ENCODE measurements at regions not wholly inside any gene's neighbourhood (a gene's known extent, or its start where the extent isn't known, plus 50 kb on each side); places are given as distances from the start of the nearest gene placed in this dataset.

DNA sequence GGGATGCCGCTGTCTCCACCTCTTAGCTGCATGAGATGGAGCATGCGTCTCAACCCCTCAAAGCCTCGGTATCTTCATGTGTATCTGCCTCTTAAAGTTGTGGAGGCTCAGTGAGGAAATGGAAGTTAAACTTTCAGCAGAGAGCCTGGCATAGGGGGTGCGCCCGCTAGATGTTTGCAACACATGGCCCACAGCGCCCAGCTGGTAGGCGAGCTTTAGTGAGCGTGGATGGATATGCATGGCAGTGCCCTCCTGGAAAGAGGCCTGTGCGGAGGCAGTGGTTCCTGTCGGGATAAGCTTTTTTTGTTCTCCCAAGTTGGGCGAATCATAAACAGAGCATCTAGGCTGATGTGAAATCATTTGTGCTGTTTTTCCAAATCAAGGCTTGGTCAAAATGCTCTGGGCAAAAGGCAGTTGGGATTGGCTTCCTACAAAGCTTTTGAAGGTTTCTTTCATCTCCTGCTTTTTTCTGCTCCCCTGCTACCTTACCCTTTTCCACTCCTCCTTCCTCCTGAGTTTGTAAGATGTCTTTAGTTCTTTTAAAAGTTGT is 272.4 kb upstream of the TPM1 start:
- Histone ChIP-seq H3K27me3 (ENCODE audit: control insufficient read depth, insufficient read depth, low read length) (no peaks in the 10 kb centered on the region), H4K20me1 (ENCODE audit: control insufficient read depth, extremely low read depth, insufficient read depth, low read length) (no peaks in the 10 kb centered on the region), H3K36me3 (ENCODE audit: control insufficient read depth, insufficient read depth, low read length) (no peaks in the 10 kb centered on the region), H2AFZ (ENCODE audit: low read length) (no peak overlapping the region), H3K4me2 (ENCODE audit: extremely low read depth, insufficient read depth, low read length) (no peak overlapping the region), H3K9me3 (ENCODE audit: control insufficient read depth, insufficient read depth, low read depth, low read length) (no peaks in the 10 kb centered on the region), H3K9ac (ENCODE audit: insufficient read depth, low read length) (no peak overlapping the region), H3K79me2 (ENCODE audit: control insufficient read depth, insufficient read depth, low read length) (no peaks in the 10 kb centered on the region), H3K27ac (ENCODE audit: insufficient read depth, low read length) (no peak overlapping the region), H3K4me1 (ENCODE audit: control insufficient read depth, extremely low read depth, insufficient read depth, low read length) (no peaks in the 10 kb centered on the region), H3K4me3 (replicated peaks in 1 of 4; ENCODE audit: control extremely low read depth in 1 of 4, insufficient read depth in 1 of 4, low read depth in 3 of 4, low read length in 4 of 4) (no peak overlapping the region)
- DNase-seq (ENCODE audit: low read depth in 2 of 2): no peak
- TF ChIP-seq CTCF (conservative IDR thresholded peaks at IDR 0.05 in 1 of 2, IDR thresholded peaks at IDR 0.05 in 1 of 2; ENCODE audit: low read depth in 1 of 2, low read length in 2 of 2) (no peak), EZH2 (IDR thresholded peaks at IDR 0.05; ENCODE audit: low read length, missing control alignments) (no peak)

DNA sequence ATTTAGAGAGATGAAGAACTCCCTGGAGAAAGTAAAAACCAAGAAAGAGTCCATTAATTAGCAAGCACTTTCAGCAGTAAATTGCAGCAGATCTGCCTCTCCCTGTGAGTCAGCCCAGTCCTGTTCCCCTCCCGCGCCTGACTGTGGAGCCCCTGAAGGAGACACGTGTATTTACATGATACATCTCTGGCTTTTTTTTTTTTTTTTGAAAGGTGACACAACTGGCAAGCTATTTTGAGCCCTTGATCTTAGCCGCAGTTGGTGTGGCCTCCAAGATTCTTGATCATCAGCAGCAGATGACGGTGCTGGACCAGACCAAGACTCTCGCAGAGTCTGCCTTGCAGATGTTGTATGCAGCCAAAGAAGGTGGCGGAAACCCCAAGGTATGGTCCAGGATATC is 271.8 kb upstream of the TPM1 start:
- H3K9ac ChIP-seq (ENCODE audit: insufficient read depth, low read length): no peak overlapping the region
- no peaks in the 10 kb centered on the region for H3K79me2 ChIP-seq (ENCODE audit: control insufficient read depth, insufficient read depth, low read length)
- TF ChIP-seq EZH2 (IDR thresholded peaks at IDR 0.05; ENCODE audit: low read length, missing control alignments): no peak
- TF ChIP-seq CTCF (conservative IDR thresholded peaks at IDR 0.05 in 1 of 2, IDR thresholded peaks at IDR 0.05 in 1 of 2; ENCODE audit: low read depth in 1 of 2, low read length in 2 of 2): no peak
- H4K20me1 ChIP-seq (ENCODE audit: control insufficient read depth, extremely low read depth, insufficient read depth, low read length): no peaks in the 10 kb centered on the region
- no peak overlapping the region for H3K4me2 ChIP-seq (ENCODE audit: extremely low read depth, insufficient read depth, low read length)
- H3K36me3 ChIP-seq (ENCODE audit: control insufficient read depth, insufficient read depth, low read length): no peaks in the 10 kb centered on the region
- H3K27ac ChIP-seq (ENCODE audit: insufficient read depth, low read length): no peak overlapping the region
- H3K4me3 ChIP-seq (replicated peaks in 1 of 4; ENCODE audit: control extremely low read depth in 1 of 4, insufficient read depth in 1 of 4, low read depth in 3 of 4, low read length in 4 of 4): no peak overlapping the region
- no peaks in the 10 kb centered on the region for H3K4me1 ChIP-seq (ENCODE audit: control insufficient read depth, extremely low read depth, insufficient read depth, low read length)
- peak; percentile 60 to 97 for DNase-seq (ENCODE audit: low read depth in 2 of 2)
- H3K9me3 ChIP-seq (ENCODE audit: control insufficient read depth, insufficient read depth, low read depth, low read length): no peaks in the 10 kb centered on the region
- H2AFZ ChIP-seq (ENCODE audit: low read length): no peak overlapping the region
- H3K27me3 ChIP-seq (ENCODE audit: control insufficient read depth, insufficient read depth, low read length): no peaks in the 10 kb centered on the region

- H2AFZ ChIP-seq (ENCODE audit: low read length): no peak overlapping the region
- H3K27ac ChIP-seq (ENCODE audit: insufficient read depth, low read length): no peak overlapping the region
- no peaks in the 10 kb centered on the region for H4K20me1 ChIP-seq (ENCODE audit: control insufficient read depth, extremely low read depth, insufficient read depth, low read length)
- H3K4me3 ChIP-seq (replicated peaks in 1 of 4; ENCODE audit: control extremely low read depth in 1 of 4, insufficient read depth in 1 of 4, low read depth in 3 of 4, low read length in 4 of 4): no peak overlapping the region
- H3K36me3 ChIP-seq (ENCODE audit: control insufficient read depth, insufficient read depth, low read length): no peaks in the 10 kb centered on the region
- no peaks in the 10 kb centered on the region for H3K27me3 ChIP-seq (ENCODE audit: control insufficient read depth, insufficient read depth, low read length)
- no peak overlapping the region for H3K4me2 ChIP-seq (ENCODE audit: extremely low read depth, insufficient read depth, low read length)
- TF ChIP-seq EZH2 (IDR thresholded peaks at IDR 0.05; ENCODE audit: low read length, missing control alignments): no peak
- TF ChIP-seq CTCF (conservative IDR thresholded peaks at IDR 0.05 in 1 of 2, IDR thresholded peaks at IDR 0.05 in 1 of 2; ENCODE audit: low read depth in 1 of 2, low read length in 2 of 2): no peak
- H3K79me2 ChIP-seq (ENCODE audit: control insufficient read depth, insufficient read depth, low read length): no peaks in the 10 kb centered on the region
- no peaks in the 10 kb centered on the region for H3K4me1 ChIP-seq (ENCODE audit: control insufficient read depth, extremely low read depth, insufficient read depth, low read length)
- H3K9ac ChIP-seq (ENCODE audit: insufficient read depth, low read length): no peak overlapping the region
- DNase-seq (ENCODE audit: low read depth in 2 of 2): no peak
- H3K9me3 ChIP-seq (ENCODE audit: control insufficient read depth, insufficient read depth, low read depth, low read length): no peaks in the 10 kb centered on the region
Observed at GRCh38 chr15:62771234-62771633, 271.3 kb upstream of the TPM1 start.

All from fibroblast of lung (primary cell).